Endothelial cell (in vitro differentiated cells): ENCODE measurements at regions not wholly inside any gene's neighbourhood (a gene's known extent, or its start where the extent isn't known, plus 50 kb on each side); places are given as distances from the start of the nearest gene placed in this dataset.
"Not testable (repeated sequence)": the region's sequence is repeated elsewhere in the genome, so short reads cannot be mapped to it uniquely, and the experiment has no call there.

ENCODE experiments used
- DNase-seq: peaks from one replicate; pipeline ENCODE4 v3.0.0; 2021; ENCODE audit warnings: low spot score
- H3K27ac Mint-ChIP-seq: one replicate; pipeline ENCODE4 v1.8.0; 2021; ENCODE audit warnings: mixed read lengths, inconsistent platforms; ENCODE audit not compliant: unreplicated experiment
- H3K27me3 Mint-ChIP-seq: one replicate; pipeline ENCODE4 v1.8.0; 2021; ENCODE audit warnings: mild to moderate bottlenecking, moderate library complexity, mixed read lengths, inconsistent platforms; ENCODE audit not compliant: unreplicated experiment
- H3K36me3 Mint-ChIP-seq: one replicate; pipeline ENCODE4 v1.8.0; 2021; ENCODE audit warnings: mild to moderate bottlenecking, low read depth, mixed read lengths, inconsistent platforms; ENCODE audit not compliant: unreplicated experiment
- H3K4me1 Mint-ChIP-seq: one replicate; pipeline ENCODE4 v1.8.0; 2021; ENCODE audit warnings: mild to moderate bottlenecking, mixed read lengths, inconsistent platforms; ENCODE audit not compliant: unreplicated experiment
- H3K4me3 Mint-ChIP-seq: one replicate; pipeline ENCODE4 v1.8.0; 2021; ENCODE audit warnings: mild to moderate bottlenecking, mixed read lengths, inconsistent platforms; ENCODE audit not compliant: unreplicated experiment
- H3K9me3 Mint-ChIP-seq: one replicate; pipeline ENCODE4 v1.8.0; 2021; ENCODE audit warnings: mixed read lengths, inconsistent platforms; ENCODE audit not compliant: unreplicated experiment
- CTCF ChIP-seq: fragments of 200-600 bp; sonication (generic); IDR thresholded peaks from one replicate; pipeline ENCODE4 v1.5.0; 2021; ENCODE audit warnings: antibody characterized with exemption; ENCODE audit not compliant: unreplicated experiment

- Mint-ChIP-seq H3K36me3 (no peaks in the 10 kb centered on the region), H3K27me3 (no peaks in the 10 kb centered on the region), H3K4me1 (peaks cover 2% of the 10 kb centered on the region), H3K4me3 (no peak overlapping the region), H3K27ac (no peak overlapping the region), H3K9me3 (no peaks in the 10 kb centered on the region)
- DNase-seq: no peak
- no peak for TF ChIP-seq CTCF
Measured at GRCh38 chr2:12620759-12621158, 96.0 kb upstream of the TRIB2 start.

- no peak for TF ChIP-seq CTCF
- DNase-seq: no peak
- Mint-ChIP-seq H3K4me3 (no peak overlapping the region), H3K9me3 (no peaks in the 10 kb centered on the region), H3K27ac (no peak overlapping the region), H3K4me1 (peaks cover 2% of the 10 kb centered on the region), H3K27me3 (no peaks in the 10 kb centered on the region), H3K36me3 (no peaks in the 10 kb centered on the region)
Measured at GRCh38 chr2:12623051-12623450, 93.7 kb upstream of the TRIB2 start.

- Mint-ChIP-seq H3K4me3 (no peak overlapping the region), H3K36me3 (no peaks in the 10 kb centered on the region), H3K4me1 (peaks cover 2% of the 10 kb centered on the region), H3K27me3 (peaks cover 2% of the 10 kb centered on the region), H3K27ac (no peak overlapping the region), H3K9me3 (no peaks in the 10 kb centered on the region)
- no peak for DNase-seq
- no peak for TF ChIP-seq CTCF
Measured at GRCh38 chr2:12624384-12624783, 92.4 kb upstream of the TRIB2 start.

- peaks cover 2% of the 10 kb centered on the region for H3K27me3 Mint-ChIP-seq
- H3K27ac Mint-ChIP-seq: no peak overlapping the region
Measured at GRCh38 chr2:12624905-12625598, 91.7 kb upstream of the TRIB2 start.

GRCh38 chr2:12628541-12628940 lies 88.2 kb upstream of the TRIB2 start:
- not testable (repeated sequence) for H3K27ac Mint-ChIP-seq, H3K27me3 Mint-ChIP-seq, H3K4me3 Mint-ChIP-seq, DNase-seq, H3K9me3 Mint-ChIP-seq, H3K4me1 Mint-ChIP-seq, H3K36me3 Mint-ChIP-seq

More at GRCh38 chr2:12624905-12625598, 91.7 kb upstream of the TRIB2 start:
- no peak for TF ChIP-seq CTCF
- DNase-seq: no peak
- Mint-ChIP-seq H3K36me3 (no peaks in the 10 kb centered on the region), H3K4me3 (no peak overlapping the region), H3K9me3 (no peaks in the 10 kb centered on the region), H3K4me1 (peaks cover 2% of the 10 kb centered on the region)
